ENCODE measurements at regions not wholly inside any gene's neighbourhood (a gene's known extent, or its start where the extent isn't known, plus 50 kb on each side); places are given as distances from the start of the nearest gene placed in this dataset.

- H3K27ac ChIP-seq = no peak overlapping the region
- no peak for TF ChIP-seq EP300 (IDR thresholded peaks at IDR 0.05)
- H3K27me3 ChIP-seq = no peaks in the 10 kb centered on the region
- no peaks in the 10 kb centered on the region for H3K9me3 ChIP-seq
- no peaks in the 10 kb centered on the region for H3K4me1 ChIP-seq (ENCODE audit: insufficient read depth)
- no peak for DNase-seq
- no peak overlapping the region for H3K4me3 ChIP-seq
- WGBS, 3 donors = 60 to 68% (median 64%) methylated on average over 2 of the region's 2 CpGs
- intact Hi-C loops (cut with DNase I) = no loop called here
- no peaks in the 10 kb centered on the region for H3K36me3 ChIP-seq
Observed at GRCh38 chr3:154795582-154795981, 284.5 kb upstream of the MME start.

- Histone ChIP-seq H3K9me3 (no peaks in the 10 kb centered on the region), H3K27ac (no peak overlapping the region), H3K4me1 (ENCODE audit: insufficient read depth) (no peaks in the 10 kb centered on the region), H3K4me3 (no peak overlapping the region), H3K27me3 (no peaks in the 10 kb centered on the region), H3K36me3 (no peaks in the 10 kb centered on the region)
- no peak for DNase-seq
- TF ChIP-seq CTCF (IDR thresholded peaks at IDR 0.05) (no peak), EP300 (IDR thresholded peaks at IDR 0.05) (no peak), POLR2A (IDR thresholded peaks at IDR 0.05) (no peak)
- intact Hi-C loops (cut with DNase I) = no loop called here
Observed at GRCh38 chr3:154794814-154795445, 285.2 kb upstream of the MME start.

GRCh38 chr3:154794391-154794790, 285.7 kb upstream of the MME start:
- H3K4me1 ChIP-seq (ENCODE audit: insufficient read depth) = no peaks in the 10 kb centered on the region
- H3K27me3 ChIP-seq = no peaks in the 10 kb centered on the region
- no peak overlapping the region for H3K4me3 ChIP-seq
- TF ChIP-seq EP300 (IDR thresholded peaks at IDR 0.05) (no peak), CTCF (IDR thresholded peaks at IDR 0.05) (no peak), POLR2A (IDR thresholded peaks at IDR 0.05) (no peak)
- DNase-seq = no peak
- H3K27ac ChIP-seq = no peak overlapping the region
- 47 to 73% (median 62%) methylated on average over 1 of the region's 1 CpG for WGBS, 3 donors
- no peaks in the 10 kb centered on the region for H3K36me3 ChIP-seq
- intact Hi-C loops (cut with DNase I) = no loop called here
- H3K9me3 ChIP-seq = no peaks in the 10 kb centered on the region

- Histone ChIP-seq H3K9me3 (no peaks in the 10 kb centered on the region), H3K4me1 (ENCODE audit: insufficient read depth) (no peaks in the 10 kb centered on the region), H3K27ac (no peak overlapping the region), H3K27me3 (no peaks in the 10 kb centered on the region), H3K4me3 (no peak overlapping the region), H3K36me3 (no peaks in the 10 kb centered on the region)
- intact Hi-C loops (cut with DNase I) = no loop called here
- no peak for DNase-seq
- TF ChIP-seq EP300 (IDR thresholded peaks at IDR 0.05) (no peak), CTCF (IDR thresholded peaks at IDR 0.05) (no peak), POLR2A (IDR thresholded peaks at IDR 0.05) (no peak)
- 69 to 73% (median 69%) methylated on average over 1 of the region's 1 CpG for WGBS, 3 donors
Observed at GRCh38 chr3:154792828-154793227, 287.3 kb upstream of the MME start.

- DNase-seq = no peak
- intact Hi-C loops (cut with DNase I) = no loop called here
- no peak for TF ChIP-seq POLR2A (IDR thresholded peaks at IDR 0.05)
- no peak for TF ChIP-seq EP300 (IDR thresholded peaks at IDR 0.05)
- no peak for TF ChIP-seq CTCF (IDR thresholded peaks at IDR 0.05)
- Histone ChIP-seq H3K9me3 (no peaks in the 10 kb centered on the region), H3K27me3 (no peaks in the 10 kb centered on the region), H3K36me3 (no peaks in the 10 kb centered on the region), H3K27ac (no peak overlapping the region), H3K4me1 (ENCODE audit: insufficient read depth) (no peaks in the 10 kb centered on the region), H3K4me3 (no peak overlapping the region)
Observed at GRCh38 chr3:154791611-154792010, 288.5 kb upstream of the MME start.
